GM13977 (cell line): ENCODE measurements at regions not wholly inside any gene's neighbourhood (a gene's known extent, or its start where the extent isn't known, plus 50 kb on each side); places are given as distances from the start of the nearest gene placed in this dataset.

ENCODE experiments used
- DNase-seq: peaks from one replicate; pipeline ENCODE4 v3.0.0; 2012; ENCODE audit warnings: low spot score
- CTCF ChIP-seq: IDR thresholded peaks from 2 replicates; pipeline ENCODE4 v1.5.1; 2012; ENCODE audit warnings: mild to moderate bottlenecking, control low read depth; ENCODE audit not compliant: insufficient read depth; ENCODE audit errors: extremely low read depth, missing control alignments
- in situ Hi-C: fragments of 300-500 bp; cut with MboI; formaldehyde crosslinking; loops from one replicate; pipeline ENCODE4 v1.12.0; 2022; ENCODE audit warnings: low sequenced_read_pairs, low pct_unique_long_range_greater_than_20kb, mixed read lengths, inconsistent platforms; ENCODE audit not compliant: unreplicated experiment

- in situ Hi-C loops: no loop called here
- no peak for TF ChIP-seq CTCF
- no peak for DNase-seq
Observed at GRCh38 chr4:117889978-117890377, 144.3 kb upstream of the NDST3 start.

- in situ Hi-C loops: no loop called here
- TF ChIP-seq CTCF: no peak
- no peak for DNase-seq
Observed at GRCh38 chr4:117893207-117893606, 141.1 kb upstream of the NDST3 start.

GRCh38 chr4:117898496-117898895, 135.8 kb upstream of the NDST3 start:
- in situ Hi-C loops: no loop called here
- DNase-seq: no peak
- no peak for TF ChIP-seq CTCF

- TF ChIP-seq CTCF: no peak
- no peak for DNase-seq
- in situ Hi-C loops: no loop called here
Observed at GRCh38 chr4:117900832-117901231, 133.5 kb upstream of the NDST3 start.

- no peak for DNase-seq
- no peak for TF ChIP-seq CTCF
Observed at GRCh38 chr4:117907646-117908045, 126.6 kb upstream of the NDST3 start.

GRCh38 chr4:117908306-117909207, 125.7 kb upstream of the NDST3 start:
- in situ Hi-C loops: no loop called here
- no peak for DNase-seq
- no peak for TF ChIP-seq CTCF

More at GRCh38 chr4:117907646-117908045, 126.6 kb upstream of the NDST3 start:
- in situ Hi-C loops: no loop called here
